GM12878 (cell line): ENCODE measurements at regions not wholly inside any gene's neighbourhood (a gene's known extent, or its start where the extent isn't known, plus 50 kb on each side); places are given as distances from the start of the nearest gene placed in this dataset.

ENCODE experiments used
- ATAC-seq: fragments of 200-7000 bp; cut with Tn5 transposase; 3 replicates; pipeline ENCODE4 v1.9.1; 2020; ENCODE audit warnings: mild to moderate bottlenecking, moderate library complexity
- BruUV-seq: library from RNA; stranded (reverse); fragments of 400-500 nt; replicated peaks from 2 replicates; lab custom pipeline; 2021; lab: Mats Ljungman, UMichigan
- CTCF ChIA-PET: fragments of 300-600 bp; sonication (Branson Sonifier 250); formaldehyde crosslinking; extraction: SDS; loops from one replicate; lab custom pipeline; 2021; ENCODE audit warnings: inconsistent platforms; lab: Yijun Ruan, JAX
- POLR2A ChIA-PET: fragments of 350-600 bp; formaldehyde crosslinking; extraction: SDS; loops from one replicate; lab custom pipeline; 2021; ENCODE audit warnings: inconsistent platforms; lab: Charles Lee
- RAD21 ChIA-PET: fragments of 300-600 bp; sonication (Branson Sonifier 250); formaldehyde crosslinking; loops from one replicate; lab custom pipeline; 2023; ENCODE audit warnings: antibody characterized with exemption; ENCODE audit not compliant: unreplicated experiment; lab: Charles Lee
- SMC1A ChIA-PET: fragments of 300-600 bp; sonication (Branson Sonifier 250); formaldehyde crosslinking; loops from one replicate; lab custom pipeline; 2023; ENCODE audit not compliant: unreplicated experiment, uncharacterized antibody; lab: Charles Lee
- DNase-seq: peaks from one replicate; pipeline ENCODE4 v3.0.0-alpha.2; 2011; ENCODE audit warnings: low read depth, low spot score
- FAIRE-seq: peaks from 3 replicates; lab custom pipeline; 2011; peaks lifted over from hg19 to GRCh38; lab: Jason Lieb, UNC
- H2AFZ ChIP-seq: 2 replicates; pipeline ENCODE4 v1.6.0; 2011; ENCODE audit warnings: low read depth, low read length, control low read depth; ENCODE audit not compliant: control insufficient read depth
- H3K27ac ChIP-seq: 2 replicates; pipeline ENCODE4 v1.5.1; 2011; ENCODE audit warnings: control low read depth; ENCODE audit not compliant: control insufficient read depth, insufficient read depth
- H3K27me3 ChIP-seq, 2 experiments: replicated peaks in 1 of 2; 2 replicates each; pipeline versions ENCODE4 v1.6.0 to v1.6.1; 2011; ENCODE audit warnings: low read length in 1 of 2; ENCODE audit not compliant: control insufficient read depth in 2 of 2, insufficient read depth in 2 of 2
- H3K36me3 ChIP-seq, 2 experiments: 2 replicates each; pipeline ENCODE4 v1.5.1; 2011; ENCODE audit warnings: low read length in 1 of 2; ENCODE audit not compliant: control insufficient read depth in 2 of 2, insufficient read depth in 2 of 2
- H3K4me1 ChIP-seq: 2 replicates; pipeline ENCODE4 v1.6.1; 2011; ENCODE audit warnings: mild to moderate bottlenecking, low read length, moderate library complexity, mixed read lengths; ENCODE audit not compliant: control insufficient read depth, insufficient read depth
- H3K4me2 ChIP-seq: 2 replicates; pipeline ENCODE4 v1.6.0; 2011; ENCODE audit warnings: control low read depth; ENCODE audit not compliant: control insufficient read depth, insufficient read depth
- H3K4me3 ChIP-seq: fragments of 200-600 bp; sonication (generic); 2 replicates; pipeline ENCODE4 v1.5.1; 2016
- H3K79me2 ChIP-seq: 2 replicates; pipeline ENCODE4 v1.6.0; 2011; ENCODE audit warnings: low read length; ENCODE audit not compliant: control insufficient read depth, insufficient read depth
- H3K9ac ChIP-seq: 2 replicates; pipeline ENCODE4 v1.8.0; 2011; ENCODE audit warnings: low read length, control low read depth, mixed read lengths; ENCODE audit not compliant: control insufficient read depth, insufficient read depth
- H3K9me3 ChIP-seq: replicated peaks from 3 replicates; pipeline ENCODE4 v1.5.1; 2011; ENCODE audit warnings: mild to moderate bottlenecking, low read length; ENCODE audit not compliant: control insufficient read depth, insufficient read depth
- H4K20me1 ChIP-seq: 2 replicates; pipeline ENCODE4 v1.6.0; 2011; ENCODE audit not compliant: control insufficient read depth, insufficient read depth
- SREBF2 ChIP-seq: IDR thresholded peaks from 2 replicates; pipeline ENCODE4 v1.6.1; 2012; ENCODE audit warnings: mild to moderate bottlenecking, low read length
- WRNIP1 ChIP-seq: IDR thresholded peaks from 2 replicates; pipeline ENCODE4 v1.6.1; 2011; ENCODE audit warnings: low read depth, low read length, improper control_type of control experiment, borderline replicate concordance
- WGBS: methylation state at CpG from one replicate; pipeline ENCODE4 v1.1.6; 2016; ENCODE audit warnings: low lambda C conversion rate; ENCODE audit not compliant: insufficient replicate concordance, insufficient coverage; ENCODE audit errors: missing lambda C conversion rate; 5-methylcytosine and 5-hydroxymethylcytosine counted together
- in situ Hi-C: fragments of 300-500 bp; cut with MboI; formaldehyde crosslinking; loops from 9 replicates; pipeline ENCODE4 v1.14.3; 2018; ENCODE audit warnings: mixed read lengths
- intact Hi-C: fragments of 100-400 bp; cut with micrococcal nuclease; formaldehyde crosslinking; loops from one replicate; pipeline ENCODE4 v1.14.2; 2022; ENCODE audit not compliant: unreplicated experiment
- TF ChIP-seq, protein P1 (sequence below), 3 experiments: IDR thresholded peaks in 2 of 3; conservative IDR thresholded peaks in 1 of 3; 2 replicates each; pipeline ENCODE4 v1.5.1; 2011; ENCODE audit warnings: low read depth in 3 of 3, low read length in 3 of 3, mild to moderate bottlenecking in 3 of 3, control low read depth in 2 of 3, moderate library complexity in 2 of 3, inconsistent platforms in 1 of 3, mixed read lengths in 1 of 3; ENCODE audit not compliant: control insufficient read depth in 2 of 3, insufficient read depth in 1 of 3; ENCODE audit errors: extremely low read depth in 1 of 3

DNA sequence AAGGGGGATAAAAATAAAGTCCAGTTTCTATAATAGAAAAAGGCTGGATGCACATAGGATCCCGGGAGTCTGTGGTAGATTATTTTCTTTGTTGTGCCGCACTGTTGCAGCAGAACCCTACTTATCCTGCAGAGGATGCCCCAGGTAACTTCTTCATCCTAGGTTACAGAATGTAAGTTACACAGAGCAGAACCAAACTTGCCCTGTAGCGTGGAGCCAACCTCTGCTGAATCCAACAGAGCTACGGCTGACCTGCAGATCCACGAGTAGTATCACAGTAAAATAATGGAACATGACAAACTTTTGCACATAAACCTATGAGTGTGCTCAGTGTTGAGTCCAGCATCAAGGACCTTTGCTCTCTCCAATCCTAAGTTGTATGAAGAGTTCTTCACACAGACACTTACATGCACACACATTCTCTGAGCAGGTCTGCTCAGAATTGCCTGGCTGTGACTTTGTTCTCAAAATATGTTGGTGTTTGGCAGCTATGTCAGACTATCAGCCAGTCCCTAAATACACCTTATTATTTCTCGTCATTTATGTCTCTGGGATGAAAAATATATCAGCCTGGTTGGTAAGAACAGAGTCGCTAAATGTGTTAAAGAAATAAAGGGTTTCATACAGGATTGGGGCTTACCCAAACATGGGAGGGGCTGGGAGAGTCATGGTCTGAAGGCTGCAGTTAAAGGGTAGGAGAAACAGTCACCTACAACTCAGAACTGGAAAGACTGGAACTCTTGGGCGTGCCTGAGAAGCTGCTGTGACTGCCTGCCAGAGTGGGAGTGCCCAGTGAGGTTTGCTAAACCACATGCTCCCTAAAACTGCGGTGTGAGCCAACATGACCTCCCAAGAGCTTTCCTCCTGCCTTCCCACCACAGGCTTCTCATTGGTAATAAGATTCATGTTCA lies 165.1 kb upstream of the SLC24A3 start:
- DNase-seq (no peak), ATAC-seq (no peak), FAIRE-seq (no peak)
- Histone ChIP-seq H2AFZ (no peak overlapping the region), H3K36me3 (no peaks in the 10 kb centered on the region), H3K79me2 (no peaks in the 10 kb centered on the region), H3K9me3 (no peaks in the 10 kb centered on the region), H3K27me3 (no peaks in the 10 kb centered on the region), H3K27ac (no peak overlapping the region), H3K4me2 (no peak overlapping the region), H3K4me1 (no peaks in the 10 kb centered on the region), H4K20me1 (no peaks in the 10 kb centered on the region), H3K9ac (no peak overlapping the region), H3K4me3 (no peak overlapping the region)
- WGBS = 29% methylated on average over 9 of the region's 9 CpGs
- ChIA-PET CTCF (interaction anchor here (0.7 to 1.5 kb wide), 2 partner anchors 136 to 415 kb away, joined by 3 to 4 read pairs; no protein-coding TSS in a partner anchor), POLR2A (no interaction called here), RAD21 (no interaction called here), SMC1A (interaction anchor here (1.4 kb wide), 1 partner anchor 20 kb away, joined by 5 read pairs; no protein-coding TSS in a partner anchor)
- in situ Hi-C loops = loop anchor here (5.0 kb wide), 1 partner anchor 50 kb away; no protein-coding TSS in a partner anchor
- BruUV-seq = no TSS peak
- no peak for TF ChIP-seq SREBF2
- TF ChIP-seq, protein P1, sequence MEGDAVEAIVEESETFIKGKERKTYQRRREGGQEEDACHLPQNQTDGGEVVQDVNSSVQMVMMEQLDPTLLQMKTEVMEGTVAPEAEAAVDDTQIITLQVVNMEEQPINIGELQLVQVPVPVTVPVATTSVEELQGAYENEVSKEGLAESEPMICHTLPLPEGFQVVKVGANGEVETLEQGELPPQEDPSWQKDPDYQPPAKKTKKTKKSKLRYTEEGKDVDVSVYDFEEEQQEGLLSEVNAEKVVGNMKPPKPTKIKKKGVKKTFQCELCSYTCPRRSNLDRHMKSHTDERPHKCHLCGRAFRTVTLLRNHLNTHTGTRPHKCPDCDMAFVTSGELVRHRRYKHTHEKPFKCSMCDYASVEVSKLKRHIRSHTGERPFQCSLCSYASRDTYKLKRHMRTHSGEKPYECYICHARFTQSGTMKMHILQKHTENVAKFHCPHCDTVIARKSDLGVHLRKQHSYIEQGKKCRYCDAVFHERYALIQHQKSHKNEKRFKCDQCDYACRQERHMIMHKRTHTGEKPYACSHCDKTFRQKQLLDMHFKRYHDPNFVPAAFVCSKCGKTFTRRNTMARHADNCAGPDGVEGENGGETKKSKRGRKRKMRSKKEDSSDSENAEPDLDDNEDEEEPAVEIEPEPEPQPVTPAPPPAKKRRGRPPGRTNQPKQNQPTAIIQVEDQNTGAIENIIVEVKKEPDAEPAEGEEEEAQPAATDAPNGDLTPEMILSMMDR (IDR thresholded peaks at IDR 0.05 in 2 of 3, conservative IDR thresholded peaks at IDR 0.05 in 1 of 3; ENCODE audit: control insufficient read depth in 2 of 3, extremely low read depth in 1 of 3, insufficient read depth in 1 of 3, low read depth in 3 of 3, low read length in 3 of 3) = 0 out of 6 replicates have a peak, but pooled peaks of 1 of the 3 experiments have one; percentile 4
- TF ChIP-seq WRNIP1 = no peak
- intact Hi-C loops = no loop called here
